ENCODE measurements at regions not wholly inside any gene's neighbourhood (a gene's known extent, or its start where the extent isn't known, plus 50 kb on each side); places are given as distances from the start of the nearest gene placed in this dataset.

DNA sequence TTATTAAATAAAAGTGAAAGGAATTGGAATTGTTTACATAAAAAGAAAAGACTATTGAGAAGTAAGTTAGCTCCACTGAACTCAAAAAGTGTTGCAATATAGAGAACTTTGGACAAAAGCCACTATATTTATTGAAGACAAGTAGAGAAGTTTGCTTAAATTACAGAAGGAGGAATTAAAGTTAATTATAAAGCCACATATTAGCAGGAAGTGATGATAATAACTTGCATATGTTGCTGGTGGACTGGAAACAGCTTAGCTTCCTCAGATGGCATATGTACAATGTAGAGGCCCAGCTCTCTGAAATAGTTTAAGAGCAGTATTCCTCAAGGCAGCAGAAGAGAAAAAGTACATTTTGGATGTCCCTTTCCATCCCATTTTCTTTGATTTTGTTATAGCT, 400.7 kb downstream of the GATA3 start:
- intact Hi-C loops (cut with DNase I): no loop called here
- H3K27me3 ChIP-seq: no peaks in the 10 kb centered on the region
- no peak overlapping the region for H3K4me3 ChIP-seq
- no peak overlapping the region for H3K27ac ChIP-seq
- no peaks in the 10 kb centered on the region for H3K4me1 ChIP-seq
- peaks cover 0 to 15% of the 10 kb centered on the region in 2 donors for H3K9me3 ChIP-seq
- H3K36me3 ChIP-seq: no peaks in the 10 kb centered on the region
- peak in 2 of 4 donors; percentile 89 to 90 for DNase-seq
- TF ChIP-seq, protein P1, sequence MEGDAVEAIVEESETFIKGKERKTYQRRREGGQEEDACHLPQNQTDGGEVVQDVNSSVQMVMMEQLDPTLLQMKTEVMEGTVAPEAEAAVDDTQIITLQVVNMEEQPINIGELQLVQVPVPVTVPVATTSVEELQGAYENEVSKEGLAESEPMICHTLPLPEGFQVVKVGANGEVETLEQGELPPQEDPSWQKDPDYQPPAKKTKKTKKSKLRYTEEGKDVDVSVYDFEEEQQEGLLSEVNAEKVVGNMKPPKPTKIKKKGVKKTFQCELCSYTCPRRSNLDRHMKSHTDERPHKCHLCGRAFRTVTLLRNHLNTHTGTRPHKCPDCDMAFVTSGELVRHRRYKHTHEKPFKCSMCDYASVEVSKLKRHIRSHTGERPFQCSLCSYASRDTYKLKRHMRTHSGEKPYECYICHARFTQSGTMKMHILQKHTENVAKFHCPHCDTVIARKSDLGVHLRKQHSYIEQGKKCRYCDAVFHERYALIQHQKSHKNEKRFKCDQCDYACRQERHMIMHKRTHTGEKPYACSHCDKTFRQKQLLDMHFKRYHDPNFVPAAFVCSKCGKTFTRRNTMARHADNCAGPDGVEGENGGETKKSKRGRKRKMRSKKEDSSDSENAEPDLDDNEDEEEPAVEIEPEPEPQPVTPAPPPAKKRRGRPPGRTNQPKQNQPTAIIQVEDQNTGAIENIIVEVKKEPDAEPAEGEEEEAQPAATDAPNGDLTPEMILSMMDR (IDR thresholded peaks at IDR 0.05): no peak
- ATAC-seq: no peak

DNA sequence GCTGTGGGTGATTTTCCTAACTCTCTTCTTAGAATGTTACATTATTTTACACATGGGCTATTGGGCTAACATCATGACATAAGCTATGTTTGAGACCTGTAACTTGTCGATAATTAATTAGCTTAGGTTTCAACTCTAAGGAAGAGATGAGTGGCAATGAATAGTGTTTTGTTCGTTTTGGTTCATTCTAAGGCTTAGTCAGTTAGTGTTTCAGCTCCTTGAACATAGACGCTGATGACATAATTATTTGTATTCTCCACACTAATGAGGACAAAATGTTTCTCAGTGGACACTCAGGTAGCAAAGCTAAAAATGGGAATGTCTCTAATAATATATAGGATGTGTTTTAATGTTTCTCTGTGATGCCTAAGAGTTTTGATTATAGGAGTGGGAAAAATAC, 401.9 kb downstream of the GATA3 start:
- DNase-seq: no peak
- TF ChIP-seq, protein P1 (IDR thresholded peaks at IDR 0.05): no peak
- Histone ChIP-seq H3K27ac (no peak overlapping the region), H3K36me3 (no peaks in the 10 kb centered on the region), H3K9me3 (peaks cover 0 to 15% of the 10 kb centered on the region in 2 donors), H3K27me3 (no peaks in the 10 kb centered on the region), H3K4me1 (no peaks in the 10 kb centered on the region), H3K4me3 (no peak overlapping the region)
- no peak for ATAC-seq
- intact Hi-C loops (cut with DNase I): no loop called here

DNA sequence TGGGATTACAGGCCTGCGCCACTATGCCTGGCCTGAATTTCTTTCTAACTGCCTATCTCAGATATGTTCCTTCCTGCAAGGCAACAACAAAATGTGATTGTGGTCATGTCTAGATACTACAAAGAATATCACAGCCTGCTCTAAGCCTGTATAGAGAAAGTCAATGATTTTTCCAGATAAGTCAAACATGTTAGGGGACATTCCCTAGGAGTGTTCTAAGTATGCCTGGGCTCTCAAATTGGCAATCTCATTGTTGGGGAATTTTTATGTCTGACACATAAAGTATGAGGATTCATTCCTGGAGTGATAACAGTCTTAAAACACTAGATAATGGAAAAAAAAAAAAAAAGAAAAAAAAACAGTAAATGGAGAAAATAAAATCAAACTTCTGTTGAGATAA, 406.1 kb downstream of the GATA3 start:
- Histone ChIP-seq H3K27me3 (no peaks in the 10 kb centered on the region), H3K27ac (no peak overlapping the region), H3K36me3 (no peaks in the 10 kb centered on the region), H3K4me3 (no peak overlapping the region), H3K4me1 (no peaks in the 10 kb centered on the region), H3K9me3 (peaks cover 0 to 15% of the 10 kb centered on the region in 2 donors)
- intact Hi-C loops (cut with DNase I): no loop called here
- ATAC-seq (no peak), DNase-seq (no peak)
- TF ChIP-seq, protein P1 (IDR thresholded peaks at IDR 0.05): no peak

DNA sequence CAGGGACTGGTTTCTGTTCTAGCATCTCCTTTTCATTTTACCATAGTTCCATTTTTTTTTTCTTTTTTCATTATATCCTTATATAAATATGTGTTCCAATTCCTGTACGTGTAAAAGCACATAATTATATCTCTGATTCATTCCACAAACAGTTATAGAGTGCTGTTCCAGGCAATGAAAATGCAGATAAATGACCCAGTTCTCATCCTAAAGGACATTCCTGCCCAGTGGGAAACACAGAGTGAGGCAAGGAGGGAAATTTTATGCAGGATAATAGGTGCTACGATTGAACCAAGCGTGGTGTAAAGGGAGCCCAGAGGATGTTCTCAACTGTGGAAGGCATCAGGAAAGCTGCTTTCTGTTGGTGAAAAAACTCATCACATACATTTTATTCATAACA, 408.1 kb downstream of the GATA3 start:
- no peak overlapping the region for H3K27ac ChIP-seq
- intact Hi-C loops (cut with DNase I): no loop called here
- H3K4me3 ChIP-seq: no peak overlapping the region
- no peaks in the 10 kb centered on the region for H3K4me1 ChIP-seq
- H3K36me3 ChIP-seq: no peaks in the 10 kb centered on the region
- no peaks in the 10 kb centered on the region for H3K27me3 ChIP-seq
- H3K9me3 ChIP-seq: peaks cover 0 to 9% of the 10 kb centered on the region in 2 donors
- no peak for DNase-seq
- TF ChIP-seq, protein P1 (IDR thresholded peaks at IDR 0.05): no peak
- no peak for ATAC-seq

DNA sequence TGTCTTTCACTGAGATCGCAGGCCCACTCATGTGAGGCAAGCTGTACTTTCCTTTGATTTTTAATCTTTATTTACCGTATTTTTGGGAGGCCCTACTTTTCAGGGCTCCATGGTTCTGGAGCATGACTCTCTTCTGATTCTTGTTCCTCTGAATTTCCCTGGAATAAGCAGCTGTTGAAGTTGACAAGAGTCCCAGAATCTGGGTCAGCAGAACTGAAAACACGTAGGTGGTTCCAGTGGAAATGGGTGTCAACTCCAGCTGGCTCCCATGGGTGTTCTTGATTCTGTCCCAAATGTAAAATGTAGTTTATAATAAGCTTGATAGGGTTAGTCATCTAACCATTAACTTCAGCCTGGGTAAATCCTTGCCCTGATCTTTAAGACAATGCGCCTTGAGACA, 409.4 kb downstream of the GATA3 start:
- intact Hi-C loops (cut with DNase I): no loop called here
- H3K9me3 ChIP-seq: no peaks in the 10 kb centered on the region
- no peak overlapping the region for H3K4me3 ChIP-seq
- H3K36me3 ChIP-seq: no peaks in the 10 kb centered on the region
- H3K4me1 ChIP-seq: no peaks in the 10 kb centered on the region
- DNase-seq (no peak), ATAC-seq (no peak)
- TF ChIP-seq, protein P1 (IDR thresholded peaks at IDR 0.05): no peak
- no peaks in the 10 kb centered on the region for H3K27me3 ChIP-seq
- H3K27ac ChIP-seq: no peak overlapping the region
